ENCODE measurements at regions not wholly inside any gene's neighbourhood (a gene's known extent, or its start where the extent isn't known, plus 50 kb on each side); places are given as distances from the start of the nearest gene placed in this dataset.
"Not testable (repeated sequence)": the region's sequence is repeated elsewhere in the genome, so short reads cannot be mapped to it uniquely, and the experiment has no call there.

- H3K27me3 Mint-ChIP-seq = no peaks in the 10 kb centered on the region
- H3K27ac Mint-ChIP-seq = no peak overlapping the region
- ATAC-seq (ENCODE audit: low read depth) = no peak
Observed at GRCh38 chr12:72723732-72724131, 451.6 kb downstream of the TRHDE start.

GRCh38 chr12:72729451-72730010 lies 457.4 kb downstream of the TRHDE start:
- Mint-ChIP-seq H3K4me1 (no peaks in the 10 kb centered on the region), H3K36me3 (no peaks in the 10 kb centered on the region), H3K27me3 (no peaks in the 10 kb centered on the region), H3K27ac (no peak overlapping the region), H3K9me3 (peaks cover 7% of the 10 kb centered on the region), H3K4me3 (no peak overlapping the region)
- DNase-seq (ENCODE audit: low spot score in 2 of 2) (no peak), ATAC-seq (ENCODE audit: low read depth) (no peak)

More at GRCh38 chr12:72723732-72724131, 451.6 kb downstream of the TRHDE start:
- no peaks in the 10 kb centered on the region for H3K4me1 Mint-ChIP-seq
- no peak overlapping the region for H3K4me3 Mint-ChIP-seq
- no peaks in the 10 kb centered on the region for H3K36me3 Mint-ChIP-seq
- H3K9me3 Mint-ChIP-seq = peaks cover 4% of the 10 kb centered on the region
- no peak for DNase-seq (ENCODE audit: low spot score in 2 of 2)

GRCh38 chr12:72734581-72734980 lies 462.4 kb downstream of the TRHDE start:
- Mint-ChIP-seq H3K9me3 (peaks cover 4% of the 10 kb centered on the region), H3K4me1 (no peaks in the 10 kb centered on the region), H3K4me3 (no peak overlapping the region), H3K36me3 (no peaks in the 10 kb centered on the region), H3K27ac (no peak overlapping the region), H3K27me3 (no peaks in the 10 kb centered on the region)
- no peak for ATAC-seq (ENCODE audit: low read depth)
- DNase-seq (ENCODE audit: low spot score in 2 of 2) = no peak

- ATAC-seq (ENCODE audit: low read depth) (no peak), DNase-seq (ENCODE audit: low spot score in 2 of 2) (no peak)
- H3K27me3 Mint-ChIP-seq = no peaks in the 10 kb centered on the region
- H3K4me3 Mint-ChIP-seq = no peak overlapping the region
- no peaks in the 10 kb centered on the region for H3K4me1 Mint-ChIP-seq
- H3K36me3 Mint-ChIP-seq = peaks cover 2% of the 10 kb centered on the region
- peaks cover 7% of the 10 kb centered on the region for H3K9me3 Mint-ChIP-seq
- no peak overlapping the region for H3K27ac Mint-ChIP-seq
Observed at GRCh38 chr12:72738811-72739210, 466.6 kb downstream of the TRHDE start.

GRCh38 chr12:72740064-72740463 lies 467.9 kb downstream of the TRHDE start:
- H3K27ac Mint-ChIP-seq = no peak overlapping the region
- peaks cover 9% of the 10 kb centered on the region for H3K9me3 Mint-ChIP-seq
- H3K36me3 Mint-ChIP-seq = peaks cover 3% of the 10 kb centered on the region
- no peaks in the 10 kb centered on the region for H3K4me1 Mint-ChIP-seq
- H3K4me3 Mint-ChIP-seq = no peak overlapping the region
- no peaks in the 10 kb centered on the region for H3K27me3 Mint-ChIP-seq
- no peak for ATAC-seq (ENCODE audit: low read depth)
- DNase-seq (ENCODE audit: low spot score in 2 of 2) = no peak

GRCh38 chr12:72742568-72742967 lies 470.4 kb downstream of the TRHDE start:
- Mint-ChIP-seq H3K4me1 (no peaks in the 10 kb centered on the region), H3K27me3 (no peaks in the 10 kb centered on the region), H3K27ac (no peak overlapping the region), H3K4me3 (no peak overlapping the region), H3K36me3 (peaks cover 3% of the 10 kb centered on the region), H3K9me3 (peaks cover 9% of the 10 kb centered on the region)
- DNase-seq (ENCODE audit: low spot score in 2 of 2) = no peak
- no peak for ATAC-seq (ENCODE audit: low read depth)

GRCh38 chr12:72746048-72746447 lies 473.9 kb downstream of the TRHDE start:
- ATAC-seq (ENCODE audit: low read depth) (no peak), DNase-seq (ENCODE audit: low spot score in 2 of 2) (no peak)
- Mint-ChIP-seq H3K27me3 (no peaks in the 10 kb centered on the region), H3K4me3 (no peak overlapping the region), H3K4me1 (no peaks in the 10 kb centered on the region), H3K27ac (no peak overlapping the region), H3K9me3 (peaks cover 9% of the 10 kb centered on the region), H3K36me3 (peaks cover 3% of the 10 kb centered on the region)

GRCh38 chr12:72747111-72747849 lies 475.1 kb downstream of the TRHDE start:
- no peak for ATAC-seq (ENCODE audit: low read depth)

GRCh38 chr12:72748971-72749370 lies 476.8 kb downstream of the TRHDE start:
- peaks cover 5% of the 10 kb centered on the region for H3K9me3 Mint-ChIP-seq
- DNase-seq (ENCODE audit: low spot score in 2 of 2) (no peak), ATAC-seq (ENCODE audit: low read depth) (no peak)
- H3K36me3 Mint-ChIP-seq = peaks cover 1% of the 10 kb centered on the region
- H3K27me3 Mint-ChIP-seq = no peaks in the 10 kb centered on the region
- H3K27ac Mint-ChIP-seq = no peak overlapping the region
- no peak overlapping the region for H3K4me3 Mint-ChIP-seq
- no peaks in the 10 kb centered on the region for H3K4me1 Mint-ChIP-seq

More at GRCh38 chr12:72747111-72747849, 475.1 kb downstream of the TRHDE start:
- H3K4me1 Mint-ChIP-seq = no peaks in the 10 kb centered on the region
- H3K27ac Mint-ChIP-seq = no peak overlapping the region
- H3K4me3 Mint-ChIP-seq = no peak overlapping the region
- peaks cover 3% of the 10 kb centered on the region for H3K36me3 Mint-ChIP-seq
- DNase-seq (ENCODE audit: low spot score in 2 of 2) = no peak
- no peaks in the 10 kb centered on the region for H3K27me3 Mint-ChIP-seq
- H3K9me3 Mint-ChIP-seq = peaks cover 7% of the 10 kb centered on the region

GRCh38 chr12:72753571-72753970 lies 481.4 kb downstream of the TRHDE start:
- H3K4me3 Mint-ChIP-seq = no peak overlapping the region
- DNase-seq (ENCODE audit: low spot score in 2 of 2) (no peak), ATAC-seq (ENCODE audit: low read depth) (no peak)
- H3K27me3 Mint-ChIP-seq = no peaks in the 10 kb centered on the region
- H3K4me1 Mint-ChIP-seq = no peaks in the 10 kb centered on the region
- peaks cover 3% of the 10 kb centered on the region for H3K36me3 Mint-ChIP-seq
- H3K9me3 Mint-ChIP-seq = peaks cover 7% of the 10 kb centered on the region
- H3K27ac Mint-ChIP-seq = no peak overlapping the region

- not testable (repeated sequence) for ATAC-seq (ENCODE audit: low read depth)
Observed at GRCh38 chr12:72754026-72754425, 481.9 kb downstream of the TRHDE start.

GRCh38 chr12:72766517-72766916 lies 494.3 kb downstream of the TRHDE start:
- H3K27ac Mint-ChIP-seq = no peak overlapping the region
- no peaks in the 10 kb centered on the region for H3K27me3 Mint-ChIP-seq

More at GRCh38 chr12:72754026-72754425, 481.9 kb downstream of the TRHDE start:
- DNase-seq (ENCODE audit: low spot score in 2 of 2); H3K4me3 Mint-ChIP-seq; H3K27me3 Mint-ChIP-seq; H3K4me1 Mint-ChIP-seq; H3K27ac Mint-ChIP-seq; H3K36me3 Mint-ChIP-seq; H3K9me3 Mint-ChIP-seq: not testable (repeated sequence)

GRCh38 chr12:72774023-72774422 lies 501.9 kb downstream of the TRHDE start:
- Mint-ChIP-seq H3K36me3 (no peaks in the 10 kb centered on the region), H3K27ac (no peak overlapping the region), H3K4me3 (no peak overlapping the region), H3K4me1 (no peaks in the 10 kb centered on the region), H3K9me3 (no peaks in the 10 kb centered on the region), H3K27me3 (no peaks in the 10 kb centered on the region)
- DNase-seq (ENCODE audit: low spot score in 2 of 2) (no peak), ATAC-seq (ENCODE audit: low read depth) (no peak)

More at GRCh38 chr12:72766517-72766916, 494.3 kb downstream of the TRHDE start:
- DNase-seq (ENCODE audit: low spot score in 2 of 2) = no peak
- no peak overlapping the region for H3K4me3 Mint-ChIP-seq
- no peaks in the 10 kb centered on the region for H3K4me1 Mint-ChIP-seq
- no peaks in the 10 kb centered on the region for H3K36me3 Mint-ChIP-seq
- ATAC-seq (ENCODE audit: low read depth) = no peak
- H3K9me3 Mint-ChIP-seq = peaks cover 6% of the 10 kb centered on the region

- no peaks in the 10 kb centered on the region for H3K4me1 Mint-ChIP-seq
- no peak overlapping the region for H3K27ac Mint-ChIP-seq
- no peak overlapping the region for H3K4me3 Mint-ChIP-seq
- DNase-seq (ENCODE audit: low spot score in 2 of 2) (no peak), ATAC-seq (ENCODE audit: low read depth) (no peak)
- H3K36me3 Mint-ChIP-seq = no peaks in the 10 kb centered on the region
- peaks cover 3% of the 10 kb centered on the region for H3K9me3 Mint-ChIP-seq
- H3K27me3 Mint-ChIP-seq = no peaks in the 10 kb centered on the region
Observed at GRCh38 chr12:72777806-72778205, 505.6 kb downstream of the TRHDE start.

- peaks cover 3% of the 10 kb centered on the region for H3K4me1 Mint-ChIP-seq
- no peaks in the 10 kb centered on the region for H3K9me3 Mint-ChIP-seq
- no peaks in the 10 kb centered on the region for H3K27me3 Mint-ChIP-seq
- no peak for ATAC-seq (ENCODE audit: low read depth)
- H3K4me3 Mint-ChIP-seq = no peak overlapping the region
- no peak overlapping the region for H3K27ac Mint-ChIP-seq
- H3K36me3 Mint-ChIP-seq = no peaks in the 10 kb centered on the region
- no peak for DNase-seq (ENCODE audit: low spot score in 2 of 2)
Observed at GRCh38 chr12:72790273-72790672, 518.1 kb downstream of the TRHDE start.

Measured in memory B cell (primary cell).